WTC11 (cell line): ENCODE measurements at regions not wholly inside any gene's neighbourhood (a gene's known extent, or its start where the extent isn't known, plus 50 kb on each side); places are given as distances from the start of the nearest gene placed in this dataset.

ENCODE experiments used
- ATAC-seq: fragments of 200-7000 bp; cut with Tn5 transposase; 2 replicates; pipeline ENCODE4 v1.10.0; 2021; ENCODE audit warnings: mild to moderate bottlenecking, moderate library complexity
- CTCF ChIA-PET: fragments of 300-600 bp; sonication (Branson Sonifier 250); formaldehyde crosslinking; loops from one replicate; lab custom pipeline; 2021; ENCODE audit warnings: antibody characterized with exemption; lab: Charles Lee
- POLR2A ChIA-PET: fragments of 350-600 bp; sonication (Branson Sonifier 250); formaldehyde crosslinking; loops from one replicate; lab custom pipeline; 2021; ENCODE audit warnings: antibody characterized with exemption; lab: Charles Lee
- DNase-seq: peaks from one replicate; pipeline ENCODE4 v3.0.0; 2021; ENCODE audit warnings: low spot score
- H3K27ac Mint-ChIP-seq: 2 replicates; pipeline ENCODE4 v1.8.0; 2021; ENCODE audit warnings: mixed read lengths
- H3K27me3 Mint-ChIP-seq: 2 replicates; pipeline ENCODE4 v1.8.0; 2021; ENCODE audit warnings: low read depth, mild to moderate bottlenecking, moderate library complexity, mixed read lengths
- H3K36me3 Mint-ChIP-seq: 2 replicates; pipeline ENCODE4 v1.8.0; 2021; ENCODE audit warnings: mixed read lengths
- H3K4me1 Mint-ChIP-seq: 2 replicates; pipeline ENCODE4 v1.8.0; 2022; ENCODE audit warnings: mixed read lengths
- H3K4me3 Mint-ChIP-seq: 2 replicates; pipeline ENCODE4 v1.8.0; 2021; ENCODE audit warnings: mild to moderate bottlenecking, moderate library complexity, mixed read lengths
- H3K9me3 Mint-ChIP-seq: 2 replicates; pipeline ENCODE4 v1.8.0; 2021; ENCODE audit warnings: mixed read lengths
- ATF1 ChIP-seq: sonication (generic); formaldehyde crosslinking; IDR thresholded peaks from 2 replicates; pipeline ENCODE4 v1.8.1; 2023; ENCODE audit warnings: mild to moderate bottlenecking, moderate library complexity, missing genetic modification reagents
- CREB1 ChIP-seq: sonication (generic); formaldehyde crosslinking; IDR thresholded peaks from 2 replicates; pipeline ENCODE4 v1.8.0; 2023; ENCODE audit warnings: mild to moderate bottlenecking, missing genetic modification reagents
- E2F4 ChIP-seq: sonication (generic); formaldehyde crosslinking; IDR thresholded peaks from 2 replicates; pipeline ENCODE4 v1.8.1; 2022; ENCODE audit warnings: low read depth, mild to moderate bottlenecking, moderate library complexity, missing genetic modification reagents, borderline replicate concordance
- FOXP1 ChIP-seq: sonication (generic); formaldehyde crosslinking; IDR thresholded peaks from 2 replicates; pipeline ENCODE4 v1.8.0; 2022; ENCODE audit warnings: missing genetic modification reagents, mild to moderate bottlenecking, moderate library complexity, borderline replicate concordance
- GRHL2 ChIP-seq: fragments of 250-450 bp; sonication (Bioruptor Pico); IDR thresholded peaks from 2 replicates; pipeline ENCODE4 v1.8.0; 2022; ENCODE audit warnings: mild to moderate bottlenecking, moderate library complexity; ENCODE audit not compliant: insufficient replicate concordance, severe bottlenecking
- JUN ChIP-seq: sonication (generic); formaldehyde crosslinking; IDR thresholded peaks from 2 replicates; pipeline ENCODE4 v1.8.0; 2023; ENCODE audit warnings: mild to moderate bottlenecking, missing genetic modification reagents
- NR1H2 ChIP-seq: sonication (generic); formaldehyde crosslinking; IDR thresholded peaks from 2 replicates; pipeline ENCODE4 v1.9.0; 2021; ENCODE audit warnings: mild to moderate bottlenecking, moderate library complexity, missing genetic modification reagents
- STAT6 ChIP-seq: sonication (generic); formaldehyde crosslinking; conservative IDR thresholded peaks from 2 replicates; pipeline ENCODE4 v1.8.1; 2023; ENCODE audit warnings: mild to moderate bottlenecking, low read depth, missing genetic modification reagents, moderate library complexity
- USF1 ChIP-seq: sonication (generic); formaldehyde crosslinking; IDR thresholded peaks from 2 replicates; pipeline ENCODE4 v1.8.0; 2022; ENCODE audit warnings: mild to moderate bottlenecking, missing genetic modification reagents
- ZNF281 ChIP-seq: sonication (generic); formaldehyde crosslinking; IDR thresholded peaks from 2 replicates; pipeline ENCODE4 v1.8.0; 2023; ENCODE audit warnings: mild to moderate bottlenecking, missing genetic modification reagents
- ZNF317 ChIP-seq: sonication (generic); formaldehyde crosslinking; IDR thresholded peaks from 2 replicates; pipeline ENCODE4 v1.8.1; 2023; ENCODE audit warnings: low read depth, mild to moderate bottlenecking, moderate library complexity, missing genetic modification reagents, borderline replicate concordance
- ZNF425 ChIP-seq: fragments of 250-450 bp; sonication (Bioruptor Pico); conservative IDR thresholded peaks from 2 replicates; pipeline ENCODE4 v1.9.0; 2021; ENCODE audit warnings: mild to moderate bottlenecking
- ZNF532 ChIP-seq: fragments of 250-450 bp; sonication (Bioruptor Pico); IDR thresholded peaks from 2 replicates; pipeline ENCODE4 v1.9.0; 2021; ENCODE audit warnings: mild to moderate bottlenecking, borderline replicate concordance
- ZSCAN18 ChIP-seq: fragments of 250-450 bp; sonication (Bioruptor Pico); IDR thresholded peaks from 2 replicates; pipeline ENCODE4 v2.1.2; 2022; ENCODE audit warnings: mild to moderate bottlenecking, moderate library complexity

GRCh38 chr10:131731780-131732630, 168.8 kb upstream of the PPP2R2D start (continued):
- TF ChIP-seq ZNF532, result no peak
- no peak for TF ChIP-seq ZNF425 (CRISPR knock-in tag)

GRCh38 chr10:131732631-131733127, 168.1 kb upstream of the PPP2R2D start:
- ATAC-seq (no peak), DNase-seq (no peak)
- H3K27ac Mint-ChIP-seq, result no peak overlapping the region
- CTCF ChIA-PET, result no interaction called here
- peaks cover 16% of the 10 kb centered on the region for H3K4me1 Mint-ChIP-seq
- peaks cover 8% of the 10 kb centered on the region for H3K9me3 Mint-ChIP-seq
- no peak overlapping the region for H3K4me3 Mint-ChIP-seq
- H3K36me3 Mint-ChIP-seq, result peaks cover 5% of the 10 kb centered on the region
- POLR2A ChIA-PET, result no interaction called here
- H3K27me3 Mint-ChIP-seq, result peaks cover 12% of the 10 kb centered on the region
- TF ChIP-seq ZSCAN18 (CRISPR knock-in tag), result no peak
- no peak for TF ChIP-seq FOXP1 (CRISPR knock-in tag)
- no peak for TF ChIP-seq ATF1 (CRISPR knock-in tag)
- no peak for TF ChIP-seq ZNF317 (CRISPR knock-in tag)
- no peak for TF ChIP-seq JUN (CRISPR knock-in tag)
- no peak for TF ChIP-seq CREB1 (CRISPR knock-in tag)
- no peak for TF ChIP-seq GRHL2 (CRISPR knock-in tag)
- TF ChIP-seq NR1H2 (CRISPR knock-in tag), result no peak
- no peak for TF ChIP-seq USF1 (CRISPR knock-in tag)
- no peak for TF ChIP-seq STAT6 (CRISPR knock-in tag)
- TF ChIP-seq ZNF281 (CRISPR knock-in tag), result no peak
- no peak for TF ChIP-seq E2F4 (CRISPR knock-in tag)
